BE2C (cell line): ENCODE measurements at regions not wholly inside any gene's neighbourhood (a gene's known extent, or its start where the extent isn't known, plus 50 kb on each side); places are given as distances from the start of the nearest gene placed in this dataset.

Experiments
- DNase-seq: peaks from one replicate; pipeline ENCODE4 v3.0.0-alpha.2; 2020
- H3K27me3 ChIP-seq: fragments of 250-450 bp; sonication (Bioruptor Pico); 2 replicates; pipeline ENCODE4 v1.5.1; 2020; ENCODE audit warnings: mild to moderate bottlenecking
- H3K36me3 ChIP-seq: fragments of 250-450 bp; sonication (Bioruptor Pico); 2 replicates; pipeline ENCODE4 v1.5.1; 2020; ENCODE audit warnings: mild to moderate bottlenecking
- H3K4me1 ChIP-seq: fragments of 250-450 bp; sonication (Bioruptor Pico); 2 replicates; pipeline ENCODE4 v1.5.1; 2020
- H3K4me3 ChIP-seq: 2 replicates; pipeline ENCODE4 v1.5.1; 2011; ENCODE audit warnings: low read depth, low read length
- H3K9me3 ChIP-seq: fragments of 250-450 bp; sonication (Bioruptor Pico); 2 replicates; pipeline ENCODE4 v1.5.1; 2020
- CTCF ChIP-seq: IDR thresholded peaks from 2 replicates; pipeline ENCODE4 v1.5.1; 2012; ENCODE audit warnings: mild to moderate bottlenecking, low read depth, low read length

GRCh38 chr14:84167026-84167425, 1362.9 kb upstream of the FLRT2 start:
- H3K4me3 ChIP-seq, result no peak overlapping the region
- no peak for TF ChIP-seq CTCF
- H3K36me3 ChIP-seq, result no peaks in the 10 kb centered on the region
- no peak for DNase-seq
- H3K4me1 ChIP-seq, result no peaks in the 10 kb centered on the region
- no peaks in the 10 kb centered on the region; the same call in 1 of the 2 replicates for H3K27me3 ChIP-seq
- no peaks in the 10 kb centered on the region for H3K9me3 ChIP-seq

- no peak for TF ChIP-seq CTCF
- Histone ChIP-seq H3K9me3 (no peaks in the 10 kb centered on the region), H3K4me1 (no peaks in the 10 kb centered on the region), H3K4me3 (no peak overlapping the region), H3K36me3 (no peaks in the 10 kb centered on the region), H3K27me3 (no peaks in the 10 kb centered on the region; the same call in 1 of the 2 replicates)
- no peak for DNase-seq
Observed at GRCh38 chr14:84180336-84180735, 1349.6 kb upstream of the FLRT2 start.

- no peak for DNase-seq
- Histone ChIP-seq H3K9me3 (no peaks in the 10 kb centered on the region), H3K36me3 (no peaks in the 10 kb centered on the region), H3K4me1 (no peaks in the 10 kb centered on the region), H3K4me3 (no peak overlapping the region), H3K27me3 (no peaks in the 10 kb centered on the region; the same call in 1 of the 2 replicates)
- no peak for TF ChIP-seq CTCF
Observed at GRCh38 chr14:84181072-84181471, 1348.9 kb upstream of the FLRT2 start.

- Histone ChIP-seq H3K4me1 (no peaks in the 10 kb centered on the region), H3K27me3 (no peaks in the 10 kb centered on the region), H3K4me3 (no peak overlapping the region), H3K36me3 (no peaks in the 10 kb centered on the region), H3K9me3 (no peaks in the 10 kb centered on the region)
- no peak for DNase-seq
- no peak for TF ChIP-seq CTCF
Observed at GRCh38 chr14:84195514-84195913, 1334.4 kb upstream of the FLRT2 start.

GRCh38 chr14:84197704-84198103, 1332.2 kb upstream of the FLRT2 start:
- TF ChIP-seq CTCF, result no peak
- no peak for DNase-seq
- Histone ChIP-seq H3K4me1 (no peaks in the 10 kb centered on the region), H3K9me3 (no peaks in the 10 kb centered on the region), H3K27me3 (no peaks in the 10 kb centered on the region), H3K36me3 (no peaks in the 10 kb centered on the region), H3K4me3 (no peak overlapping the region)

GRCh38 chr14:84202486-84202885, 1327.5 kb upstream of the FLRT2 start:
- Histone ChIP-seq H3K4me1 (no peaks in the 10 kb centered on the region), H3K9me3 (no peaks in the 10 kb centered on the region)

More at GRCh38 chr14:84202486-84202885, 1327.5 kb upstream of the FLRT2 start:
- Histone ChIP-seq H3K4me3 (no peak overlapping the region), H3K36me3 (no peaks in the 10 kb centered on the region), H3K27me3 (no peaks in the 10 kb centered on the region)
- no peak for TF ChIP-seq CTCF
- DNase-seq, result no peak
